NCI-H1694 (cell line): ENCODE measurements at regions not wholly inside any gene's neighbourhood (a gene's known extent, or its start where the extent isn't known, plus 50 kb on each side); places are given as distances from the start of the nearest gene placed in this dataset.

ENCODE experiments used
- DNase-seq: peaks from one replicate; lab custom pipeline; 2025; lab: John Stamatoyannopoulos, UW

GRCh38 chr17:36864827-36865430 lies 72.3 kb upstream of the LHX1 start:
- no peak for DNase-seq

- no peak for DNase-seq
Measured at GRCh38 chr17:36867716-36868341, 69.4 kb upstream of the LHX1 start.

GRCh38 chr17:36868777-36869176 lies 68.5 kb upstream of the LHX1 start:
- no peak for DNase-seq

GRCh38 chr17:36869441-36869840 lies 67.8 kb upstream of the LHX1 start:
- no peak for DNase-seq

- no peak for DNase-seq
Measured at GRCh38 chr17:36869856-36870719, 67.2 kb upstream of the LHX1 start.

- DNase-seq, result no peak
Measured at GRCh38 chr17:36870720-36870999, 66.6 kb upstream of the LHX1 start.

GRCh38 chr17:36875698-36876293 lies 61.5 kb upstream of the LHX1 start:
- no peak for DNase-seq

GRCh38 chr17:36876966-36877365 lies 60.3 kb upstream of the LHX1 start:
- no peak for DNase-seq

GRCh38 chr17:36877771-36878170 lies 59.5 kb upstream of the LHX1 start:
- DNase-seq, result no peak

- no peak for DNase-seq
Measured at GRCh38 chr17:36878216-36878615, 59.1 kb upstream of the LHX1 start.

- no peak for DNase-seq
Measured at GRCh38 chr17:36879027-36879426, 58.2 kb upstream of the LHX1 start.

- DNase-seq, result no peak
Measured at GRCh38 chr17:36879624-36880131, 57.6 kb upstream of the LHX1 start.

GRCh38 chr17:36880268-36880905 lies 56.9 kb upstream of the LHX1 start:
- no peak for DNase-seq

GRCh38 chr17:36881323-36881722 lies 56.0 kb upstream of the LHX1 start:
- DNase-seq, result no peak

- DNase-seq, result no peak
Measured at GRCh38 chr17:36884495-36885152, 52.7 kb upstream of the LHX1 start.

GRCh38 chr17:36885153-36885735 lies 52.0 kb upstream of the LHX1 start:
- DNase-seq, result no peak

- DNase-seq, result no peak
Measured at GRCh38 chr17:36885771-36886377, 51.4 kb upstream of the LHX1 start.
